Urinary bladder (tissue), 3 donors: ENCODE measurements at regions not wholly inside any gene's neighbourhood (a gene's known extent, or its start where the extent isn't known, plus 50 kb on each side); places are given as distances from the start of the nearest gene placed in this dataset.

Experiments used
- DNase-seq: peaks from one replicate; pipeline ENCODE4 v3.0.0-alpha.2; 2015; ENCODE audit errors: extremely low spot score
- H3K27ac ChIP-seq: one replicate; pipeline ENCODE4 v1.5.1; 2013; ENCODE audit warnings: low read depth, mild to moderate bottlenecking, moderate library complexity
- H3K36me3 ChIP-seq: one replicate; pipeline ENCODE4 v1.6.1; 2013; ENCODE audit warnings: mild to moderate bottlenecking, moderate library complexity; ENCODE audit not compliant: insufficient read depth
- H3K4me1 ChIP-seq: one replicate; pipeline ENCODE4 v1.6.1; 2013; ENCODE audit warnings: mild to moderate bottlenecking, moderate library complexity; ENCODE audit not compliant: insufficient read depth
- H3K4me3 ChIP-seq: one replicate; pipeline ENCODE4 v1.5.1; 2013; ENCODE audit warnings: low read depth, low read length
- WGBS: extraction: QIAGEN DNeasy Blood & Tissue Kit; methylation state at CpG from one replicate; pipeline ENCODE4 v1.1.7; 2013; 5-methylcytosine and 5-hydroxymethylcytosine counted together
- donor health status: healthy with polysubstance abuse.
- donor health status: healthy.

DNA sequence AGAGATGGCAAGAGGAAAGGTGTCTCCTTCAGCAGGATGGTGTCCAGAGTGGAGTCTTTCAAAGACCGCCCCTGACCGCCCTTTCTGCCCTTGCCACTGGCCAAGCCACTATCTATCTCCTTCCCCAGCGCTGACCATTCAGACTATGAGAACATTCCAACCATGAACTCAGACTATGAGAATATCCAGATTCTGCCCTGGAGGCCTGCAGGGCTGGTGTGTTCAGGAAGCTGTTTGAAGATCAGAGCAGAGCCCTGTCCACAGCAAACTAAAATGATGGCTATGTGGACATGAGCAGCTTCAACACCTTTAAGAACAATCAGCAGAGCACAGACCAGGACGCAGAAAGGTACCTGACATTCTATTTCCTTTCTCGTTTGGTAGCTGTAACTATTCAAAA lies 57.3 kb upstream of the WNT7A start:
- DNase-seq, result no peak
- H3K4me3 ChIP-seq, result no peak overlapping the region
- no peaks in the 10 kb centered on the region for H3K4me1 ChIP-seq
- 88% methylated on average over 5 of the region's 5 CpGs for WGBS
- H3K36me3 ChIP-seq, result no peaks in the 10 kb centered on the region
- no peak overlapping the region for H3K27ac ChIP-seq

DNA sequence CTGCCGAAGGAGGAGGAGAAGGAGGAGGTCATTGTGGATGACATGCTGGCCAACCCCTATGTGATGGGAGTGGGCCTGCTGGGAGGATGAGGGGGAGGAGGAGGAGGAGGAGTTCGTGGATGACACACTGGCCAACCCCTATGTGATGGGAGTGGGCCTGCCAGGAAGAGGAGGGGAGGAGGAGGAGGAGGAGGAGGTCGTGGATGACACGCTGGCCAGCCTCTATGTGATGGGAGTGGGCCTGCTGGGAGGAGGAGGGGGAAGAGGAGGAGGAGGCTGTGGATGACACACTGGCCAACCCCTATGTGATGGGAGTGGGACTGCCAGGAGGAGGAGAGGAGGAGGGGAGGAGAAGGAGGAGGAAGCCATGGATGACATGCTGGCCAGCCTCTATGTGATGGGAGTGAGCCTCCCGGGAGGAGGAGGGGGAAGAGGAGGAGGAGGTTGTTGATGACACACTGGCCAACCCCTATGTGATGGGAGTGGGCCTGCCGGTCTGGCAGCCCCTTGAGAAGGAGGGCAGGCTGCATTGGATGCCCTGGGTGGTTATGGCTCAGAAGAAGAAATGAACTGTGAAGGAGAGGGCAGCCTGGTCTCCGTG lies 55.7 kb upstream of the WNT7A start:
- Histone ChIP-seq H3K4me3 (no peak overlapping the region), H3K36me3 (no peaks in the 10 kb centered on the region), H3K27ac (no peak overlapping the region), H3K4me1 (no peaks in the 10 kb centered on the region)
- DNase-seq, result no peak
- WGBS, result 70% methylated on average over 7 of the region's 7 CpGs

DNA sequence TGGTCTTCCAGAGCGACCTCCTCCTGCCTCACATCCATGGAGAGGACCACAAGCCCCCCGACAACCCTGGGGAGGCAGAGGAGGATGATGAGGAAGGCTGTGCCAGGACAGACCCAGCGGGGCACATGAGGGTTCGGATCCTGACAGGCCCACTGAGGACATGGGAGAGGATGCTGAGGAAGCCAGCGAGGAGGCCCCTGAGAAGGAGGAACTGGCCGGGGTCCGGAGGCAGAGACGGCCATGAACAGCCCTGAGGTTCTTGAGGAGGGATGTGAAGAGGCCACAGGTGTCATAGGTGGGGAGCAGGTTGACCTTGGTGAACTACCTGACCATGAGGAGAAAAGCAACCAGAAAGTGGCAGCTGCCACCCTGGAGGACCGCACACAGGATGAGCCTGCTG lies 54.9 kb upstream of the WNT7A start:
- no peak overlapping the region for H3K27ac ChIP-seq
- no peaks in the 10 kb centered on the region for H3K4me1 ChIP-seq
- WGBS, result 90% methylated on average over 9 of the region's 9 CpGs
- H3K4me3 ChIP-seq, result no peak overlapping the region
- H3K36me3 ChIP-seq, result no peaks in the 10 kb centered on the region
- DNase-seq, result no peak

DNA sequence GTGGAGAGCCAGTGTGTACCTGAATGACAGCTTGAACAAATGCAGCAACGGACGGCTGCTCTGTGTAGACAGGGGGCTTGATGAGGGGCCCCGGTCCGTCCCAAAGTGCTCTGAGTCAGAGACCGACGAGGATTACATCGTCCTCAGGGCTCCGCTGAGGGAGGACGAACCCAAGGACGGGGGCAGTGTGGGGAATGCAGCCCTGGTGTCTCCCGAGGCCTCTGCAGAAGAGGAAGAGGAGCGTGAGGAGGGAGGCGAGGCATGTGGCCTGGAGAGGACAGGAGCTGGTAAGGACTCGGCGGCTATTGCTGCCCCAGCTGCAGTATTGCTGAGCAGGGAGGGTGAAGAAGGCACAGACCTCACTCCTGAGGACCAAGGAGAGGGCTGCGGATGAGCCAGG lies 54.4 kb upstream of the WNT7A start:
- WGBS, result 87% methylated on average over 16 of the region's 16 CpGs
- H3K27ac ChIP-seq, result no peak overlapping the region
- no peaks in the 10 kb centered on the region for H3K4me1 ChIP-seq
- no peaks in the 10 kb centered on the region for H3K36me3 ChIP-seq
- DNase-seq, result no peak
- no peak overlapping the region for H3K4me3 ChIP-seq

DNA sequence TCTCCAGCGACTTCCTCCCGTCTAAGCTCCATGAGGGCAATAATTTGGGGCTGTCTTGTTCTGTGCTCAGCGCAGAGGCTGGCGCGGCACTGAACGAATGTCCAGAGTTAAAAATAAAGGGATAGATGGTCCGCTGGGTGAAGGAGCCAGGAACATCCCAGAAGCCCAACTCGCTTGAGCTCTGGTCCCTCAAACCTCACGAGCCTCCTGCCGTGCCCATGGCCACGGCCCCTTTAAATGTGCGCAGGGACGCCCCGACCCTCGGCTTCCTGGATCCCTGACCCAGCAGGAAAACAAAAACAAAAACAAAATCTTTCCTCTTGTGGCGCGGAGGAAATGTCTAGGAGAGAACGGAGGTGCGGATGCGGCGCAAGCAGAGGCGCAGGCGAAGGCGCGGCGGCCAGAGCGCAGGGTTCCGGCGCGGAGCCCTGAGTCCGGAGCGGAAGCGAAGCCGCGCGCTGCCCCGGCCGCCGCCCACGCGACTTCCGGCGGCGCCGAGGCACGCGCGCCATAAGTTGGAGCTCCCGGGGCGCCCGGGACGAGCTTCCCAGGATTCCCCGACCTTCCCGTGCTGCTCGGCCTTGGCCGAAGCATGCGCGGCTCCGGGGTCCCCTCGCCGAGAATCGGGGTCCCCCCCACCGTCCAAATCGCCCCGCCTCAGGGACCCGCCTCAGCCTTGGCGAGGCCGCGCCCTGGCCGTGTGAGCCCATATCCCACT lies 52.9 kb upstream of the WNT7A start:
- WGBS, result 16% methylated on average over 70 of the region's 70 CpGs
- H3K27ac ChIP-seq, result no peak overlapping the region
- no peak for DNase-seq
- H3K36me3 ChIP-seq, result no peaks in the 10 kb centered on the region
- H3K4me1 ChIP-seq, result no peaks in the 10 kb centered on the region
- peak overlapping the region; percentile 10 for H3K4me3 ChIP-seq

DNA sequence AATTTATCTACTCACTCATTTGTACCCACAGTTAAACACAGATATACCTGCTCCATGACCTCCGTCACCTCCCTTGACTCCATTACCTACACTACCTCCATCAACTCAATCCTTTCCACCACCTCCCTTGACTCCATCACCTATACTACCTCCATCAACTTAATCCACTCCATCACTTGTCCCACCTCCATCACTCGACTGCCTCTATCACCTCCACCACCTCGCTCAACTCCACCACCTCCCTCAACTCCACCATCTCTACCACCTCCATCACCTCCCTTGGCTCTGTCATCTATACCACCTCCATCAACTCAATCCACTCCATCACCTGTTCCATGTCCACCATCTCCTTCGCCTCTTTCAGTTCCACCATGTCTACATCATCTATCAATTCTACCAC lies 51.3 kb upstream of the WNT7A start:
- WGBS, result 94% methylated on average over 4 of the region's 4 CpGs
- no peak overlapping the region for H3K4me3 ChIP-seq
- H3K27ac ChIP-seq, result no peak overlapping the region
- no peaks in the 10 kb centered on the region for H3K4me1 ChIP-seq
- H3K36me3 ChIP-seq, result no peaks in the 10 kb centered on the region
- no peak for DNase-seq
